ENCODE measurements at regions not wholly inside any gene's neighbourhood (a gene's known extent, or its start where the extent isn't known, plus 50 kb on each side); places are given as distances from the start of the nearest gene placed in this dataset.

GRCh38 chr12:13375583-13376345 is 179.2 kb downstream of the EMP1 start:
- Histone ChIP-seq H3K4me2 (ENCODE audit: low read length) (no peak overlapping the region), H3K36me3 (ENCODE audit: insufficient read depth, low read length) (no peaks in the 10 kb centered on the region), H3K9me2 (ENCODE audit: insufficient read depth, low read length) (no peaks in the 10 kb centered on the region), H2AFZ (ENCODE audit: low read length) (no peak overlapping the region), H3K79me2 (ENCODE audit: insufficient read depth, low read depth, low read length) (no peaks in the 10 kb centered on the region), H4K20me1 (ENCODE audit: insufficient read depth, low read length) (no peaks in the 10 kb centered on the region), H3K9me3 (ENCODE audit: low read length) (no peaks in the 10 kb centered on the region), H3K27ac (ENCODE audit: low read depth, low read length, poor library complexity, severe bottlenecking) (no peak overlapping the region), H3K4me1 (ENCODE audit: insufficient read depth, low read length, poor library complexity, severe bottlenecking) (no peaks in the 10 kb centered on the region), H3K4me3 (ENCODE audit: low read depth, low read length, poor library complexity, severe bottlenecking) (no peak overlapping the region)
- intact Hi-C loops (cut with micrococcal nuclease; ENCODE audit: unreplicated experiment) = no loop called here
- TF ChIP-seq EZH2phosphoT487 (IDR thresholded peaks at IDR 0.05; ENCODE audit: borderline replicate concordance, low read depth, low read length) (no peak), CTCF (conservative IDR thresholded peaks at IDR 0.05; ENCODE audit: low read length) (no peak)
- POLR2A ChIA-PET = interaction anchor here (0.7 kb wide), 1 partner anchor 532 kb away, joined by 3 read pairs; no protein-coding TSS in a partner anchor
- CTCF ChIA-PET (ENCODE audit: unreplicated experiment) = no interaction called here
- BruUV-seq (replicated peaks) = no TSS peak
- no peak for DNase-seq (ENCODE audit: low spot score)

GRCh38 chr12:13374793-13375192 is 178.3 kb downstream of the EMP1 start:
- Histone ChIP-seq H3K27ac (ENCODE audit: low read depth, low read length, poor library complexity, severe bottlenecking) (no peak overlapping the region), H3K4me3 (ENCODE audit: low read depth, low read length, poor library complexity, severe bottlenecking) (no peak overlapping the region), H3K9me2 (ENCODE audit: insufficient read depth, low read length) (no peaks in the 10 kb centered on the region), H3K79me2 (ENCODE audit: insufficient read depth, low read depth, low read length) (no peaks in the 10 kb centered on the region), H3K36me3 (ENCODE audit: insufficient read depth, low read length) (no peaks in the 10 kb centered on the region), H3K9me3 (ENCODE audit: low read length) (no peaks in the 10 kb centered on the region), H3K4me2 (ENCODE audit: low read length) (no peak overlapping the region), H3K4me1 (ENCODE audit: insufficient read depth, low read length, poor library complexity, severe bottlenecking) (no peaks in the 10 kb centered on the region), H4K20me1 (ENCODE audit: insufficient read depth, low read length) (no peaks in the 10 kb centered on the region), H2AFZ (ENCODE audit: low read length) (no peak overlapping the region)
- no peak for TF ChIP-seq EZH2phosphoT487 (IDR thresholded peaks at IDR 0.05; ENCODE audit: borderline replicate concordance, low read depth, low read length)
- TF ChIP-seq CTCF (conservative IDR thresholded peaks at IDR 0.05; ENCODE audit: low read length) = no peak
- CTCF ChIA-PET (ENCODE audit: unreplicated experiment) = no interaction called here
- BruUV-seq (replicated peaks) = no TSS peak
- POLR2A ChIA-PET = no interaction called here
- DNase-seq (ENCODE audit: low spot score) = no peak
- intact Hi-C loops (cut with micrococcal nuclease; ENCODE audit: unreplicated experiment) = no loop called here

GRCh38 chr12:13373803-13374202 is 177.3 kb downstream of the EMP1 start:
- no peak for DNase-seq (ENCODE audit: low spot score)
- Histone ChIP-seq H3K4me2 (ENCODE audit: low read length) (no peak overlapping the region), H2AFZ (ENCODE audit: low read length) (no peak overlapping the region), H3K9me3 (ENCODE audit: low read length) (no peaks in the 10 kb centered on the region), H3K36me3 (ENCODE audit: insufficient read depth, low read length) (no peaks in the 10 kb centered on the region), H3K9me2 (ENCODE audit: insufficient read depth, low read length) (no peaks in the 10 kb centered on the region), H3K4me3 (ENCODE audit: low read depth, low read length, poor library complexity, severe bottlenecking) (no peak overlapping the region), H3K27ac (ENCODE audit: low read depth, low read length, poor library complexity, severe bottlenecking) (no peak overlapping the region), H4K20me1 (ENCODE audit: insufficient read depth, low read length) (no peaks in the 10 kb centered on the region), H3K4me1 (ENCODE audit: insufficient read depth, low read length, poor library complexity, severe bottlenecking) (no peaks in the 10 kb centered on the region), H3K79me2 (ENCODE audit: insufficient read depth, low read depth, low read length) (no peaks in the 10 kb centered on the region)
- intact Hi-C loops (cut with micrococcal nuclease; ENCODE audit: unreplicated experiment) = no loop called here
- ChIA-PET CTCF (ENCODE audit: unreplicated experiment) (no interaction called here), POLR2A (no interaction called here)
- no TSS peak for BruUV-seq (replicated peaks)
- TF ChIP-seq CTCF (conservative IDR thresholded peaks at IDR 0.05; ENCODE audit: low read length) = no peak
- no peak for TF ChIP-seq EZH2phosphoT487 (IDR thresholded peaks at IDR 0.05; ENCODE audit: borderline replicate concordance, low read depth, low read length)
